ENCODE measurements at regions not wholly inside any gene's neighbourhood (a gene's known extent, or its start where the extent isn't known, plus 50 kb on each side); places are given as distances from the start of the nearest gene placed in this dataset.

DNA sequence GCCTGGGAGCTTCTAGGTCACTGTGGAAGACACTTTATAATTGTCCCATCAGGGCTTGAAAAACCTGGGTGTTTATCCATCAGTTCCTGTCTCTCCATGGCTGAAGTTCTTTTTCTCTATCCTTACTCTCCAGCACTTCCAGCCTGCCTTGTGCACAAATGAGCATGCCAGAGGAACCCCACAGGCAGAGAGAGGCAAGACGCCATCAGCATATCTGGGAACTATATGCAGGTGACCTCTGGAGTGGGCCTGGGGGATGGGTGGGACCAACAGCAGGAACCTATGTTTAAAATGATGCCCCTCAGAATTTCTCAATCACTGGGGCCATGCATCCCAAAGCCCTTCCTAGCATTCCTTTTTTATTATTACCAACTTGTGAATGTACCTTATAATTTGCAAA, 156.2 kb upstream of the PARD3B start:
- TF ChIP-seq, protein P1, sequence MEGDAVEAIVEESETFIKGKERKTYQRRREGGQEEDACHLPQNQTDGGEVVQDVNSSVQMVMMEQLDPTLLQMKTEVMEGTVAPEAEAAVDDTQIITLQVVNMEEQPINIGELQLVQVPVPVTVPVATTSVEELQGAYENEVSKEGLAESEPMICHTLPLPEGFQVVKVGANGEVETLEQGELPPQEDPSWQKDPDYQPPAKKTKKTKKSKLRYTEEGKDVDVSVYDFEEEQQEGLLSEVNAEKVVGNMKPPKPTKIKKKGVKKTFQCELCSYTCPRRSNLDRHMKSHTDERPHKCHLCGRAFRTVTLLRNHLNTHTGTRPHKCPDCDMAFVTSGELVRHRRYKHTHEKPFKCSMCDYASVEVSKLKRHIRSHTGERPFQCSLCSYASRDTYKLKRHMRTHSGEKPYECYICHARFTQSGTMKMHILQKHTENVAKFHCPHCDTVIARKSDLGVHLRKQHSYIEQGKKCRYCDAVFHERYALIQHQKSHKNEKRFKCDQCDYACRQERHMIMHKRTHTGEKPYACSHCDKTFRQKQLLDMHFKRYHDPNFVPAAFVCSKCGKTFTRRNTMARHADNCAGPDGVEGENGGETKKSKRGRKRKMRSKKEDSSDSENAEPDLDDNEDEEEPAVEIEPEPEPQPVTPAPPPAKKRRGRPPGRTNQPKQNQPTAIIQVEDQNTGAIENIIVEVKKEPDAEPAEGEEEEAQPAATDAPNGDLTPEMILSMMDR (IDR thresholded peaks at IDR 0.05 in 2 of 3, conservative IDR thresholded peaks at IDR 0.05 in 1 of 3; ENCODE audit: borderline replicate concordance in 1 of 3, insufficient read depth in 1 of 3, low read depth in 2 of 3, low read length in 2 of 3), result no peak
- TF ChIP-seq CEBPB (IDR thresholded peaks at IDR 0.05; ENCODE audit: low read depth) (no peak), RAD21 (IDR thresholded peaks at IDR 0.05; ENCODE audit: low read depth) (no peak), POLR2AphosphoS5 (IDR thresholded peaks at IDR 0.05; ENCODE audit: low read depth, low read length) (no peak), POLR2A (IDR thresholded peaks at IDR 0.05; ENCODE audit: borderline replicate concordance, extremely low read depth, insufficient read depth, insufficient read length) (no peak), EZH2 (IDR thresholded peaks at IDR 0.05) (no peak)
